ENCODE measurements at regions not wholly inside any gene's neighbourhood (a gene's known extent, or its start where the extent isn't known, plus 50 kb on each side); places are given as distances from the start of the nearest gene placed in this dataset.
"Not testable (repeated sequence)": the region's sequence is repeated elsewhere in the genome, so short reads cannot be mapped to it uniquely, and the experiment has no call there.

DNA sequence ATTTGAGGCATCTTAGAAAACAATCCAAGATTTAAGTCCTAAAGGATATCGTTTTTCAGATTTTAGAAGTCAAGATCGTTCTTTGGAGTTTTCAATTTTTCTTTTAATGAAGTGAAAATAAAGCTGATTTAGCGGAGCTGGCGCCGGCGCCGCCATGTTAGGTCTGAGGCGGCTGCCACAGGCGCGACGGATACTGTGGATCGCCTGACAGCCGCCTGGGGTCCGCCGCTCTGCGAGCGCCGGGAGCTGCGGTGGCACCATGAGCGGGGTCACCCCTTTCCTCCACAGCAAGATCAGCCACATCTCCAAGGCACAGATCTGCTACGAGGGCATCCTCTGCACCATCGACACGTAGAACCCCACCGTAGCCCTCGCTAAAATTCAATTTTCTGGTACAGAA, 247.2 kb downstream of the GJA1 start:
- DNase-seq: no peak
- H2BK15ac ChIP-seq (ENCODE audit: low read depth, low read length): no peak overlapping the region
- H3K56ac ChIP-seq (ENCODE audit: insufficient read length, low read depth, low read length): no peak overlapping the region
- H2BK20ac ChIP-seq (ENCODE audit: low read depth, low read length, poor library complexity, severe bottlenecking): no peak overlapping the region
- WGBS (ENCODE audit: extremely low coverage, insufficient read length, low lambda C conversion rate): no CpG with 5 or more reads among the region's 25 CpGs
- no peak overlapping the region for H4K5ac ChIP-seq (ENCODE audit: insufficient read length, low read depth, low read length)
- Mint-ChIP-seq H3K36me3 (ENCODE audit: insufficient read depth in 1 of 3, low read depth in 3 of 3) (0 out of 7 replicates have a peak, but pooled peaks cover 0 to 9% (median 0%) of the 10 kb centered on the region in 3 experiments), H3K9me3 (peaks cover 0 to 2% of the 10 kb centered on the region in 2 experiments; a peak in 2 of 5 replicates), H3K27me3 (ENCODE audit: low read depth) (no peaks in the 10 kb centered on the region), H3K4me1 (peaks cover 8 to 12% of the 10 kb centered on the region in 2 experiments), H3K27ac (no peak overlapping the region), H3K4me3 (no peak overlapping the region)
- no peak overlapping the region for H2AK5ac ChIP-seq (ENCODE audit: insufficient read length, low read length)
- no peak overlapping the region for H2BK12ac ChIP-seq (ENCODE audit: insufficient read length, low read depth, low read length)
- H3K4ac ChIP-seq (ENCODE audit: low read depth, low read length): no peak overlapping the region
- H3K14ac ChIP-seq (ENCODE audit: insufficient read depth, low read length): no peak overlapping the region
- H3K79me2 ChIP-seq (ENCODE audit: insufficient read depth, low read length): no peaks in the 10 kb centered on the region
- H3T11ph ChIP-seq (ENCODE audit: low read length): no peak overlapping the region
- H3K23me2 ChIP-seq (ENCODE audit: insufficient read length, low read depth, low read length, poor library complexity, severe bottlenecking): no peaks in the 10 kb centered on the region
- H3K27me3 ChIP-seq (ENCODE audit: insufficient read depth, low read length): no peaks in the 10 kb centered on the region
- H3K27ac ChIP-seq (ENCODE audit: insufficient read length, low read depth, low read length): no peak overlapping the region
- no peaks in the 10 kb centered on the region for H3K4me1 ChIP-seq (ENCODE audit: insufficient read depth, low read length)
- H4K20me1 ChIP-seq (ENCODE audit: control insufficient read depth, insufficient read depth, insufficient read length): no peaks in the 10 kb centered on the region
- H3K23ac ChIP-seq (ENCODE audit: insufficient read length, low read depth, low read length): no peak overlapping the region
- no peak overlapping the region for H3K18ac ChIP-seq (ENCODE audit: insufficient read length, low read depth, low read length)
- H3K9ac ChIP-seq (ENCODE audit: extremely low read depth, insufficient read length, low read length): no peak overlapping the region
- no peak overlapping the region for H2BK120ac ChIP-seq (ENCODE audit: low read depth, low read length, poor library complexity, severe bottlenecking)
- H4K91ac ChIP-seq (ENCODE audit: insufficient read length, low read depth, low read length): no peak overlapping the region
- H2BK5ac ChIP-seq (ENCODE audit: insufficient read length, low read length): no peak overlapping the region
- no peak overlapping the region for H2AFZ ChIP-seq (ENCODE audit: low read length)
- H3K9me3 ChIP-seq (ENCODE audit: control insufficient read depth, low read depth, low read length): no peaks in the 10 kb centered on the region
- no peak overlapping the region for H4K8ac ChIP-seq (replicated peaks; ENCODE audit: insufficient read length, low read depth, low read length)
- TF ChIP-seq CTCF (conservative IDR thresholded peaks at IDR 0.05): no peak
- H3K4me2 ChIP-seq (ENCODE audit: insufficient read depth, insufficient read length, low read length): no peak overlapping the region
- no peaks in the 10 kb centered on the region for H3K79me1 ChIP-seq (ENCODE audit: insufficient read depth, low read depth, low read length, poor library complexity, severe bottlenecking)

GRCh38 chr6:121685806-121686205, 250.4 kb downstream of the GJA1 start:
- H3K4me1 ChIP-seq (ENCODE audit: insufficient read depth, low read length); H2BK15ac ChIP-seq (ENCODE audit: low read depth, low read length); H4K8ac ChIP-seq (replicated peaks; ENCODE audit: insufficient read length, low read depth, low read length); DNase-seq; H3K23me2 ChIP-seq (ENCODE audit: insufficient read length, low read depth, low read length, poor library complexity, severe bottlenecking); H2BK20ac ChIP-seq (ENCODE audit: low read depth, low read length, poor library complexity, severe bottlenecking); H3K79me1 ChIP-seq (ENCODE audit: insufficient read depth, low read depth, low read length, poor library complexity, severe bottlenecking); H3K4me2 ChIP-seq (ENCODE audit: insufficient read depth, insufficient read length, low read length); H2AK5ac ChIP-seq (ENCODE audit: insufficient read length, low read length); H2BK5ac ChIP-seq (ENCODE audit: insufficient read length, low read length); H3K4me3 Mint-ChIP-seq; H3K56ac ChIP-seq (ENCODE audit: insufficient read length, low read depth, low read length); H3K9ac ChIP-seq (ENCODE audit: extremely low read depth, insufficient read length, low read length); H3K9me3 ChIP-seq (ENCODE audit: control insufficient read depth, low read depth, low read length); H3K23ac ChIP-seq (ENCODE audit: insufficient read length, low read depth, low read length); H3T11ph ChIP-seq (ENCODE audit: low read length); H3K27me3 ChIP-seq (ENCODE audit: insufficient read depth, low read length); H3K4ac ChIP-seq (ENCODE audit: low read depth, low read length); H3K27me3 Mint-ChIP-seq (ENCODE audit: low read depth); H3K14ac ChIP-seq (ENCODE audit: insufficient read depth, low read length); H3K79me2 ChIP-seq (ENCODE audit: insufficient read depth, low read length); H2BK120ac ChIP-seq (ENCODE audit: low read depth, low read length, poor library complexity, severe bottlenecking); H3K27ac ChIP-seq (ENCODE audit: insufficient read length, low read depth, low read length); H3K36me3 Mint-ChIP-seq (ENCODE audit: insufficient read depth in 1 of 3, low read depth in 3 of 3); H3K4me1 Mint-ChIP-seq; H3K9me3 Mint-ChIP-seq; H2AFZ ChIP-seq (ENCODE audit: low read length); H4K91ac ChIP-seq (ENCODE audit: insufficient read length, low read depth, low read length); H3K27ac Mint-ChIP-seq; H4K5ac ChIP-seq (ENCODE audit: insufficient read length, low read depth, low read length); H2BK12ac ChIP-seq (ENCODE audit: insufficient read length, low read depth, low read length); H3K18ac ChIP-seq (ENCODE audit: insufficient read length, low read depth, low read length); H4K20me1 ChIP-seq (ENCODE audit: control insufficient read depth, insufficient read depth, insufficient read length): not testable (repeated sequence)
- no CpG with 5 or more reads among the region's 10 CpGs for WGBS (ENCODE audit: extremely low coverage, insufficient read length, low lambda C conversion rate)

Measured in H9 (cell line).